ENCODE measurements at regions not wholly inside any gene's neighbourhood (a gene's known extent, or its start where the extent isn't known, plus 50 kb on each side); places are given as distances from the start of the nearest gene placed in this dataset.

GRCh38 chr2:217399291-217399690 is 539.4 kb upstream of the TNP1 start:
- Histone ChIP-seq H3K9ac (ENCODE audit: low read length) (no peak overlapping the region), H3K27ac (ENCODE audit: low read depth, low read length) (no peak overlapping the region), H3K9me3 (ENCODE audit: low read length) (no peaks in the 10 kb centered on the region), H3K4me3 (ENCODE audit: low read depth in 1 of 2, low read length in 2 of 2) (no peak overlapping the region), H3K27me3 (ENCODE audit: control insufficient read depth in 1 of 2, insufficient read depth in 2 of 2, low read length in 2 of 2) (no peaks in the 10 kb centered on the region), H3K4me1 (ENCODE audit: insufficient read depth, low read length) (peaks cover 55% of the 10 kb centered on the region), H3K36me3 (ENCODE audit: insufficient read depth, low read length) (no peaks in the 10 kb centered on the region)

DNA sequence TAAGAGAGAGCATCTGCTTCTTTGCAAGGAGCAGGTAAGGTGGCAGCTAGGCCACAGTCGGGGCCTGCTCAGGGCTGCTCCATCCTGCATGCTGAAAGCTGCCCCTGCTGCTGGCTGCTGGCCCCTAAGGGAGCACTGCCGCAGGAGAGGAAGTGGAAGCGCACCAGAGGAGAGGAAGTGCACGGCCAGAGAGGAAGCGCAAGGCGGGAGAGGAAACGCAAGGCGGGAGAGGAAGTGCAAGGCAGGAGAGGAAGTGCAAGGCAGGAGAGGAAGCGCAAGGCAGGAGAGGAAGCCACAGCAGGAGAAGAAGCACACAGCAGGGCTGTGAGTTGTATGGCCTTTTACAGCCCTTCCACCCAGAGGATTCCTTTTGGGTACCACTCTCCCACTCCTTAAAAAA is 539.0 kb upstream of the TNP1 start:
- no peaks in the 10 kb centered on the region for H3K27me3 ChIP-seq (ENCODE audit: control insufficient read depth in 1 of 2, insufficient read depth in 2 of 2, low read length in 2 of 2)
- H3K36me3 ChIP-seq (ENCODE audit: insufficient read depth, low read length), result no peaks in the 10 kb centered on the region
- H3K9me3 ChIP-seq (ENCODE audit: low read length), result no peaks in the 10 kb centered on the region
- H3K4me3 ChIP-seq (ENCODE audit: low read depth in 1 of 2, low read length in 2 of 2), result no peak overlapping the region
- H3K4me1 ChIP-seq (ENCODE audit: insufficient read depth, low read length), result peaks cover 56% of the 10 kb centered on the region
- H3K9ac ChIP-seq (ENCODE audit: low read length), result no peak overlapping the region
- no peak overlapping the region for H3K27ac ChIP-seq (ENCODE audit: low read depth, low read length)

DNA sequence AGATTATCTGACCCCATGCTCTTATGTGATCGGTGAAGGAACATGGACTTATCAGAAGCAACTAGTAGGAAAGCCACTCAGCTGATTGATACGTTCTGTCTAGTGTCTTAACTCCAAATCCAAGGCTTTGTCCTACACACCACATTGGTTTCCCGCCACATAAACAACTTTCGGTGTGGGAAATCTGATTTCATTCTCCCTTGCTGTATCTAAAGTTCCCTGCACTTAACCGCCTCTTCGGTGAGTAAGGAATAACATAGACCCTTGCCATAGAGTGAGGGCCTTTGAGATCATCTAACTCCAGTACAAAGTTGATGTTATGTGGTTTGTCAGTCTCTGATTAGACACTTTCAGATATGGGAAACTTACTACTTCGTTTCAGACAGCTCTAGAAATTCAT is 538.2 kb upstream of the TNP1 start:
- peaks cover 56% of the 10 kb centered on the region for H3K4me1 ChIP-seq (ENCODE audit: insufficient read depth, low read length)
- no peaks in the 10 kb centered on the region for H3K27me3 ChIP-seq (ENCODE audit: control insufficient read depth in 1 of 2, insufficient read depth in 2 of 2, low read length in 2 of 2)
- H3K9ac ChIP-seq (ENCODE audit: low read length), result no peak overlapping the region
- H3K27ac ChIP-seq (ENCODE audit: low read depth, low read length), result no peak overlapping the region
- H3K4me3 ChIP-seq (ENCODE audit: low read depth in 1 of 2, low read length in 2 of 2), result no peak overlapping the region
- no peaks in the 10 kb centered on the region for H3K9me3 ChIP-seq (ENCODE audit: low read length)
- H3K36me3 ChIP-seq (ENCODE audit: insufficient read depth, low read length), result no peaks in the 10 kb centered on the region

DNA sequence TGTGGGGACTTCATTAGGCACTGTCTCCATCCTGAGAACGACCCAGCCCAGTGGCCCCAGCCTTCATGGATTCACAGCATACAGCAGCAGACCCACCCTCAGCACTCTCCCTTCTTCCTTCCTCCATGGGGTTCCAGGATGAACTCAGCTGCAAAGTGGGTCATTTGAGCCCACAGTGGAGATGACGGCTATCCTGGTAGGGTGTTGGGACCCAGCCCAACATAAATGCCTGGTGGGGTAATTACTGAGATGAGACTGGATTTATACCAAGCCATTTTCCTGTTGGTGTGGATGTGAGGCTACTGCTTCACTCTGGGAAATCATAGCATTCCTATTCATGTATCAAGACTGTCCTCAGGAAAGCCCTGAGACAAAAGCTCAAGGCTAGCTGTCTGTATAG is 536.7 kb upstream of the TNP1 start:
- Histone ChIP-seq H3K4me1 (ENCODE audit: insufficient read depth, low read length) (peaks cover 56% of the 10 kb centered on the region), H3K9ac (ENCODE audit: low read length) (no peak overlapping the region), H3K27me3 (ENCODE audit: control insufficient read depth in 1 of 2, insufficient read depth in 2 of 2, low read length in 2 of 2) (no peaks in the 10 kb centered on the region), H3K36me3 (ENCODE audit: insufficient read depth, low read length) (no peaks in the 10 kb centered on the region), H3K27ac (ENCODE audit: low read depth, low read length) (no peak overlapping the region), H3K4me3 (ENCODE audit: low read depth in 1 of 2, low read length in 2 of 2) (no peak overlapping the region), H3K9me3 (ENCODE audit: low read length) (no peaks in the 10 kb centered on the region)

DNA sequence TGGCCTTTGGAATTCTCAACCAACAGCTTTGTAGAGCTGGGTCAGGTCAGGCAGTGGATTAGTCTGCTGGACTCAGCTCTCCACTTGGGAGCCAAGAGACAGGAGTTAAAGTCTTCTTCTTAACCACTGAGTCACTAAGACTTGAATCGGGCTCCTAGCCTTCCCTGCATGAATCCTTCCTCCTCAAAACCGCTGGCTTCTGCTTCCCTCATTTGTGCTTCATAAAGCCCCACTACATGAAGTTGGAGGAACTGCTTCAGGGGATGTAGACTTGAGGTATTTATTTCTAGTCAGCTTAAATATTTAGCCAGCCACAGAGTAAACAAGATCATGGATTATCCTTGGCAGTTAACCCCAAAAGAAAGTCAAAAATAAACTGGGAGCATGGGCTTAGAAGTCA is 536.3 kb upstream of the TNP1 start:
- no peaks in the 10 kb centered on the region for H3K27me3 ChIP-seq (ENCODE audit: control insufficient read depth in 1 of 2, insufficient read depth in 2 of 2, low read length in 2 of 2)
- no peak overlapping the region for H3K4me3 ChIP-seq (ENCODE audit: low read depth in 1 of 2, low read length in 2 of 2)
- no peak overlapping the region for H3K9ac ChIP-seq (ENCODE audit: low read length)
- no peaks in the 10 kb centered on the region for H3K9me3 ChIP-seq (ENCODE audit: low read length)
- no peaks in the 10 kb centered on the region for H3K36me3 ChIP-seq (ENCODE audit: insufficient read depth, low read length)
- peaks cover 56% of the 10 kb centered on the region for H3K4me1 ChIP-seq (ENCODE audit: insufficient read depth, low read length)
- no peak overlapping the region for H3K27ac ChIP-seq (ENCODE audit: low read depth, low read length)

GRCh38 chr2:217394510-217395351 is 534.9 kb upstream of the TNP1 start:
- Histone ChIP-seq H3K9ac (ENCODE audit: low read length) (no peak overlapping the region), H3K27me3 (ENCODE audit: control insufficient read depth in 1 of 2, insufficient read depth in 2 of 2, low read length in 2 of 2) (no peaks in the 10 kb centered on the region), H3K4me1 (ENCODE audit: insufficient read depth, low read length) (peaks cover 56% of the 10 kb centered on the region), H3K9me3 (ENCODE audit: low read length) (no peaks in the 10 kb centered on the region), H3K36me3 (ENCODE audit: insufficient read depth, low read length) (no peaks in the 10 kb centered on the region), H3K4me3 (ENCODE audit: low read depth in 1 of 2, low read length in 2 of 2) (no peak overlapping the region), H3K27ac (ENCODE audit: low read depth, low read length) (no peak overlapping the region)

- Histone ChIP-seq H3K4me3 (ENCODE audit: low read depth in 1 of 2, low read length in 2 of 2) (no peak overlapping the region), H3K9me3 (ENCODE audit: low read length) (no peaks in the 10 kb centered on the region), H3K27me3 (ENCODE audit: control insufficient read depth in 1 of 2, insufficient read depth in 2 of 2, low read length in 2 of 2) (no peaks in the 10 kb centered on the region), H3K9ac (ENCODE audit: low read length) (no peak overlapping the region), H3K4me1 (ENCODE audit: insufficient read depth, low read length) (peaks cover 56% of the 10 kb centered on the region), H3K27ac (ENCODE audit: low read depth, low read length) (peak overlapping the region; percentile 21), H3K36me3 (ENCODE audit: insufficient read depth, low read length) (no peaks in the 10 kb centered on the region)
Measured at GRCh38 chr2:217393585-217394032, 533.7 kb upstream of the TNP1 start.

GRCh38 chr2:217392930-217393584 is 533.2 kb upstream of the TNP1 start:
- Histone ChIP-seq H3K36me3 (ENCODE audit: insufficient read depth, low read length) (no peaks in the 10 kb centered on the region), H3K4me3 (ENCODE audit: low read depth in 1 of 2, low read length in 2 of 2) (no peak overlapping the region), H3K9ac (ENCODE audit: low read length) (no peak overlapping the region), H3K9me3 (ENCODE audit: low read length) (no peaks in the 10 kb centered on the region), H3K27me3 (ENCODE audit: control insufficient read depth in 1 of 2, insufficient read depth in 2 of 2, low read length in 2 of 2) (no peaks in the 10 kb centered on the region), H3K4me1 (ENCODE audit: insufficient read depth, low read length) (peaks cover 53% of the 10 kb centered on the region), H3K27ac (ENCODE audit: low read depth, low read length) (peak overlapping the region; percentile 21)

DNA sequence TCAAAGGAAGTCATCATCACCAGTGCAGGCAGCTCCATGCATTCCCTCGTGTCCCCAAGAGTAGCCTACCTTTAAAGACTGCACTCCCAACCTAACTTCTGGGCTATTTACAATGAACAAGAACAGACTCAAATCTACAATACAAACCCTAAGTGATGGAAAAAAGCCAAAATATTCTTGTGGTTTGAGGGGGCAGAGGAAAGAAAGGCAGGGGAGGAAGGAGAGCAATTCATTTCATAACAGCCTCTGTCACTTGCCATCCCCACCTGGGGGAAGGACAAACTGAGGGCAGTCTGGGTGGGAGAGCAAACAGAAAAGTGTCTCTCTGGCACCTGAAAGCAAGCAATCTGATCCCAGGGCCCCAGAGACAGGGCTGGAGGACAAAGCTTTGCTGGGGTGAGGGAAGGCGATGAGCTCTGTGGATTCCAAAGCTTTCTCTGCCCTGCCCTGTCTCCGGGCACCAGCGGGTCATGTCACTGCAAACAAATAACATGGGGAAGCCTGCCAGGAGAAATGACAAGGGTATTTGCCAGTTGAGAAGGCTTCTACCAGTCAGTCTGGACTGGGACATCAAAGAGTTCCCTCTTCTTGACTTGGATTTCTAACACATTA is 528.0 kb upstream of the TNP1 start:
- Histone ChIP-seq H3K36me3 (ENCODE audit: insufficient read depth, low read length) (no peaks in the 10 kb centered on the region), H3K27me3 (ENCODE audit: control insufficient read depth in 1 of 2, insufficient read depth in 2 of 2, low read length in 2 of 2) (no peaks in the 10 kb centered on the region), H3K9me3 (ENCODE audit: low read length) (no peaks in the 10 kb centered on the region), H3K9ac (ENCODE audit: low read length) (no peak overlapping the region), H3K4me3 (ENCODE audit: low read depth in 1 of 2, low read length in 2 of 2) (no peak overlapping the region), H3K27ac (ENCODE audit: low read depth, low read length) (no peak overlapping the region), H3K4me1 (ENCODE audit: insufficient read depth, low read length) (peaks cover 19% of the 10 kb centered on the region)

DNA sequence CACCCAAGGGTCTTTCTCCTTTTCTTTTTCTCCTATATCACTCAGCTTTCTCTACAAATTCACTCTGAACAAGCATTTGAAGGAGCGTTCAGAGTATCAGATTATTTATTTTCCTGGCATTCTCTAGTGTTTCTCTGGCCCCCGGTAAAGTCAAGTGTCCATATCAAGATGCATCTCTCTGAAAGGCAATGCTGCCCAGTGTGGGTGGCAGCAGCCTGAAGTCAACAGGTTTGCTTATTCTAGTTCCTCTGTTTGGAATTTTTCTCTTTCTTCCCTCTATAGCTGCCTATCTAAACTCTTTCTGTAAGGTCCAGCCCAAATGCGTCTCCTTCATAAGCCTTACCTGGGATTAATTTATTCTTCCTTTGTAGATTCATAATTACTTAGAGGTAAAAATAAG is 526.2 kb upstream of the TNP1 start:
- no peaks in the 10 kb centered on the region for H3K27me3 ChIP-seq (ENCODE audit: control insufficient read depth in 1 of 2, insufficient read depth in 2 of 2, low read length in 2 of 2)
- H3K27ac ChIP-seq (ENCODE audit: low read depth, low read length), result no peak overlapping the region
- no peak overlapping the region for H3K4me3 ChIP-seq (ENCODE audit: low read depth in 1 of 2, low read length in 2 of 2)
- no peaks in the 10 kb centered on the region for H3K36me3 ChIP-seq (ENCODE audit: insufficient read depth, low read length)
- peaks cover 16% of the 10 kb centered on the region for H3K4me1 ChIP-seq (ENCODE audit: insufficient read depth, low read length)
- no peak overlapping the region for H3K9ac ChIP-seq (ENCODE audit: low read length)
- H3K9me3 ChIP-seq (ENCODE audit: low read length), result no peaks in the 10 kb centered on the region

DNA sequence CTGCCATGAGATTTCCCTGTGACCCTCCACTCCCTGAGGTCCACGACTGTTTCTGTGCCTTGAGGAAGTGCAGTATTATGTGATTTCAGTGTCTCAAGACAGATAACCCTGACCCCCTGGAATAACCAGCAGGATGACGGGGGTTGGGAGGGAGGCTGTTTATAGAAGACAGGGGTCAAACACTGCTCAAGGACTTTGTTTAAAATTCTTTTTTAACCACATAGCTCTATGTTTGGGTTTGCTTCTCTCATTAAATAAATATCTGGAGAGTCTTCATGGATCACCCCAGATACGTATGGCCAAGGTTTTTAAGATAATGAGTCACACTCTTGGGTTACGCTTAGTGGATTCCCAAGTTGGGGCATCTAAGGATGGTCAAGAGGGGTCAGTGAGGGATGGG is 523.8 kb upstream of the TNP1 start:
- no peak overlapping the region for H3K4me3 ChIP-seq (ENCODE audit: low read depth in 1 of 2, low read length in 2 of 2)
- H3K36me3 ChIP-seq (ENCODE audit: insufficient read depth, low read length), result no peaks in the 10 kb centered on the region
- H3K9me3 ChIP-seq (ENCODE audit: low read length), result no peaks in the 10 kb centered on the region
- H3K27me3 ChIP-seq (ENCODE audit: control insufficient read depth in 1 of 2, insufficient read depth in 2 of 2, low read length in 2 of 2), result no peaks in the 10 kb centered on the region
- peaks cover 16% of the 10 kb centered on the region for H3K4me1 ChIP-seq (ENCODE audit: insufficient read depth, low read length)
- no peak overlapping the region for H3K9ac ChIP-seq (ENCODE audit: low read length)
- peak overlapping the region; percentile 7 for H3K27ac ChIP-seq (ENCODE audit: low read depth, low read length)

All from muscle layer of colon (tissue), 2 donors.